ENCODE measurements at regions not wholly inside any gene's neighbourhood (a gene's known extent, or its start where the extent isn't known, plus 50 kb on each side); places are given as distances from the start of the nearest gene placed in this dataset.

- TF ChIP-seq CTCF (IDR thresholded peaks at IDR 0.05; ENCODE audit: control insufficient read depth, extremely low read depth, insufficient read depth): no peak
- H3K4me3 ChIP-seq (ENCODE audit: low read depth, low read length): no peak overlapping the region
- no peak for DNase-seq (ENCODE audit: low read depth)
Measured at GRCh38 chrX:42955349-42955748, 177.4 kb upstream of the PPP1R2C start.

GRCh38 chrX:42967681-42968300 is 189.8 kb upstream of the PPP1R2C start:
- TF ChIP-seq CTCF (IDR thresholded peaks at IDR 0.05; ENCODE audit: control insufficient read depth, extremely low read depth, insufficient read depth): no peak
- no peak for DNase-seq (ENCODE audit: low read depth)
- no peak overlapping the region for H3K4me3 ChIP-seq (ENCODE audit: low read depth, low read length)

GRCh38 chrX:42973321-42973720 is 195.4 kb upstream of the PPP1R2C start:
- DNase-seq (ENCODE audit: low read depth): no peak
- TF ChIP-seq CTCF (IDR thresholded peaks at IDR 0.05; ENCODE audit: control insufficient read depth, extremely low read depth, insufficient read depth): no peak
- no peak overlapping the region for H3K4me3 ChIP-seq (ENCODE audit: low read depth, low read length)

- H3K4me3 ChIP-seq (ENCODE audit: low read depth, low read length): no peak overlapping the region
- no peak for DNase-seq (ENCODE audit: low read depth)
- TF ChIP-seq CTCF (IDR thresholded peaks at IDR 0.05; ENCODE audit: control insufficient read depth, extremely low read depth, insufficient read depth): no peak
Measured at GRCh38 chrX:42975906-42976305, 197.9 kb upstream of the PPP1R2C start.

GRCh38 chrX:42976746-42977366 is 198.9 kb upstream of the PPP1R2C start:
- no peak overlapping the region for H3K4me3 ChIP-seq (ENCODE audit: low read depth, low read length)
- no peak for TF ChIP-seq CTCF (IDR thresholded peaks at IDR 0.05; ENCODE audit: control insufficient read depth, extremely low read depth, insufficient read depth)
- DNase-seq (ENCODE audit: low read depth): no peak

GRCh38 chrX:42978655-42979379 is 200.9 kb upstream of the PPP1R2C start:
- no peak for TF ChIP-seq CTCF (IDR thresholded peaks at IDR 0.05; ENCODE audit: control insufficient read depth, extremely low read depth, insufficient read depth)
- DNase-seq (ENCODE audit: low read depth): no peak

More at GRCh38 chrX:42978655-42979379, 200.9 kb upstream of the PPP1R2C start:
- no peak overlapping the region for H3K4me3 ChIP-seq (ENCODE audit: low read depth, low read length)
